ENCODE measurements at regions not wholly inside any gene's neighbourhood (a gene's known extent, or its start where the extent isn't known, plus 50 kb on each side); places are given as distances from the start of the nearest gene placed in this dataset.

DNA sequence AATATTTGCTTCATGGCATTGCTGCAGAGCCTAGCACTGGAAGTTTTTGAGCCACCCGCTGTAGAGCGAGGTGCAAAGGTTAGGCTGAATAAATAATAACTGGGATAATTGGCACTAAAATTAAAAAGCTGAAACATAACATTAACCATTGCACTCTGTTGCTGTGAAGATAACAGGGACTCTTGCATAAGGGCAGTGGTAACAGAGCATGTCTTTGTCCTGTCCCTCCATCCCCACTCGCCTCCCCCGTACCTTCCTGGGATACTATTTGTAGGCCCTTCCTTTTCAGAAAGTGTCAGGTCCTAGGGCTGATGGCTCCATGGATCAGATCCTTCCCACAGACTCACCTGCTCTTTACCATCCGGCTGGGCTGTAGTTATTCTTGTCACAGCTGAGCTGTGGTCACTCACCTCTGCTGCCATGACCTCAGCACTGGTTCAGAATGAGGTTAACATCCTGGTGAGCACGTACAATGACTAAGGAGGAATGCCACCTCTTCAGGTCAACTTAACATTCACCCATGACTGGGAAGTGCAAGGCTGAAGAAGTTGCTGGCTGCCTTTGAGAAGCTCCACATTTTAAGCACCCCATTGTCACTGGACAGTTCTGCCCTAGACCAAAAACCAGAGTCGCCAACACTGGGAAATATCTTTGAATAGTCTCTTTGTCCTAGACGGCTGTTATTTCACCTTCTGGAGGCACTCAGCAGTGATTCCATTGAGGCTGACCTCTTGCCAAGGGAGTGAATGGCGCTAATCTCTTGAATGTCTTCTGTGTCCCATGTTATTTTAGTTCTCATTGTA is 103.2 kb upstream of the KIRREL3 start:
- no peak for DNase-seq

DNA sequence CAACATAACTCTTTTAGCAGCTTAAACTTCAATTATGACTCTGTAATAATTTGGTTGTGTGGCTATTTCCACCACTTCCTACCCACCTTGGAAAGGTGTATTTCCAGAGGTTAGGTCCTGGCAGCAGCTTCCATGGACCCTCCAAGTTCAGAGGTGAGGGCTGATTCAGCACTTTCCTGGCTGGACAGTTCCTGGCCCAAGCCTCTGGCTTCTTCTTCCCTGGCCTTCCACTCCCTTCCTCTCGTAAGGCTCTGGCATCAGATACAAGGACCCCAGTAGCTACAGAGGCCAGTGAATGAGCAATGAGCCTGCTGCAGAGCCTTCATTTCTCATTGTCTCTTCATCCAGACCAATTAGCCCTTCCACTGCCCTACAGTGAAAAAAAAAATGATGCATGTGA is 98.1 kb upstream of the KIRREL3 start:
- no peak for DNase-seq

DNA sequence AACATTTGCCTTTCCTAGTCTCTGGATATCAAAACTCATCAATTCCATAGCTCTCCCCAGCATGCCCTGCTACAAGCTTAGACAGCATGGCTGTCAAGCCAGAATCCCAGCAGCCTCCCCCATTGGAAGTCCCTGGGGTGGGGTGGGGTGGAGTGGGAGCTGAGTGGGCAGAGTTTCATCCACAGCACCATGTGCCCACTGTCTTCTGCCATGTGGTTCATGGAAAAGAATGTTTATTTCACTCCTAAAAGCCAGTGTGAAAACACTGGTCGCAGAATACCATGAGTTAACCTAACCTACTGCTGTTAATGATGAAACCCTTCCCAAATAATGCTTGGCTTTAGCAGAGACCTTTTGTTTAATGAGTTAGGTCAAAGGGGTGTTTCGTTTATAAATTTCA is 80.2 kb upstream of the KIRREL3 start:
- no peak for DNase-seq

DNA sequence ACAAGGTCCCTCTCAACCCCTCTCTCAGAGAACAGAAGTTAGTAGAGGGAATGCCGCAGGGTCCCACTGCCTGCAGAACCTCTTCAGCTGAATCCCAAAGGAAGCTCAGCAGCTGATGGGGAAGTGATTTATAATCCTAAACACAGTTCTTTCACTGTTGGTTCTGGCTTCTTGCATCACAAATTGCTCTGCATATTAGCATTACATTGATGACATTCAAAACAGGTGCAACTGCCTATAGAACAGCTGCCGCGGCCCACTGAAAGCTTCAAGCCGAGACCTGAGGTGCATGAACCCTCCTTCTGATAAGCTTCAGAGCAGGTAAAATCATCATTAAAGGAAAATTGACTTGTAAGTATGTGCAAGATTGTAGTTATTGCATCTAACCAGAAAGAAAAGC is 75.2 kb upstream of the KIRREL3 start:
- no peak for DNase-seq

DNA sequence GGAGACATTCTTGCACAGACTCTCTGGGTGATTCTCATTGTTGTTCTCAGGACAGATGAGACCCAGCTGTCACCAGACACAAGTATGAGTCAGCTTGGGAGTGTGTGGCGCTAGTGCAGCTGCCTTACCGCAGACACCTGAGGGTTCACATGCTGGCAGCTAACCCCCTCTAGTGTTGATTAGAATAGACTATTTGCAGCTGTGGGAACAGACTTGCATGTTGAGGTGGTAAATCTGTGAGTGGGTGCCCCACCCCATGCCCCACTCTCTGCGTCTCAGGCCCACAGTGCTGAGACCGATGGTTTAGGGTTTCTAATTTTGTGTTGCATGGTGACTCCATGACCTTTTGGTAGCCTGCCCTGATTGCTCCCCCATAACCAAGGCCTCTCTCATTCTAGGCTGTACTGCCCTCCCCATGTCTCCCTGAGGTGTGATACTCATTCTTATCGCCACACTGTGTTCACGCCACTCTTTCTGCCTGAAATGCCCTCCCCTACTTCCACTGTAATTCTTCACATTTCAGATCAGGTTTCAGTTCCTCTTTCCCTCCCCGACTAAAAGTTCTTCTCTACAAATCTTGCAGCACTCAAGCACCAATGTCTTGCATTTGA is 73.7 kb upstream of the KIRREL3 start:
- DNase-seq, result peak in 2 of 3 donors; percentile 36 to 47

DNA sequence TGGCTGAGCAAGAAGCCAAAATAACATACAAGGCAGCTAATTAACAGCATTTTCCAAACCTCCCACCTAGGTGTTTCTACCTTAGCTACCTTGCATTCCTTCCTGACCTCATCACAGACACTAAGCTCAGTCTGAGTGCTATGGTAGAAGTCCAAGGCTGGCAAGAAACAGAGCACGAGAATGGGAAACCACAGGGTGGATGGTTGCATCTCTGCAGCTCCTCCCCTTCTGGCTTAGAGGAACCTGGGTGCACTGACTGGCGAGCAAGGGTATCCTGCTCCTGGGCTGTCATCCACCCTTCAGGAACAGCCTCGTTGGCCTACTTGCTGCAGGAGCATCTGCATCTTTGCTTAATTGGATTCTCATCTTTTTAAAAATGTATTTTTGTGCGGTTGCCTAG is 73.1 kb upstream of the KIRREL3 start:
- no peak for DNase-seq

DNA sequence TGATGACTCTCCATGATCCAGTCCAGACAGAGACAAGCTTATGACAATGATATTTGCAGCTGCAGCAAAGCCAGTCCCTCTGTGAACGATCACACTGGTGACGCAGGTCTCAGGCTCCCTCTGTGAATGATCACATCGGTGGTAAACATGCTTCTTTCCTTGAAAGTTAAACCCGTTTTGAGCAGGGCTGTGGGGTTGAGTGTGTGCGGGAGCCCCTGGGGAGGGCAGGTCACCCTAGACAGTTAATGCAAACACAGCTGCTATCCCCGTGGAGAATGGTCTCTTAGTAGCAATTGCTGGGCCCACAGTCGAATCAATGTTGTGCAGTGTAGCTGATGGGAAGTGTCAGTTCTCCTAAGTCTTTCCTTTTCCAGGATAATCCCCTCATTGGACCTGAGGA is 71.0 kb upstream of the KIRREL3 start:
- DNase-seq, result no peak

DNA sequence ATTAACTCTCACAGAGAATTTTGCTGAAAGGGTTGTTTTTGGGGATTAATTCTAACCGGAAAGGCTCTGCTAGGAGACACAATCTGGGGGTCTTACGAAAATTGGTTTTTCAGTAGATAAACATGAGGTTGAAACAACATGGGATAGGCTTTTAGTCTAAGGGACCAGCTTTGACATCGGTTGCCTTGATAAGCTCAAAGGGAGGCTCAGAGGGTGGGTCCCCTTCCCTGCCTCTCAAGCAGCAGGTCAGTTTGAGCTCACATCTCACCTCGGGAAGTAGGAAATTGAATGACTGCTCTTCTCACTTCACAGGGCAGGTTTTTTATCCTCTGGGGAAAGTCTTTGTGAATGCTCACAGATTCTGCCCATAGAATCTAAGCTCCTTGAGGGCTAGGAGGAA is 70.2 kb upstream of the KIRREL3 start:
- DNase-seq, result no peak

DNA sequence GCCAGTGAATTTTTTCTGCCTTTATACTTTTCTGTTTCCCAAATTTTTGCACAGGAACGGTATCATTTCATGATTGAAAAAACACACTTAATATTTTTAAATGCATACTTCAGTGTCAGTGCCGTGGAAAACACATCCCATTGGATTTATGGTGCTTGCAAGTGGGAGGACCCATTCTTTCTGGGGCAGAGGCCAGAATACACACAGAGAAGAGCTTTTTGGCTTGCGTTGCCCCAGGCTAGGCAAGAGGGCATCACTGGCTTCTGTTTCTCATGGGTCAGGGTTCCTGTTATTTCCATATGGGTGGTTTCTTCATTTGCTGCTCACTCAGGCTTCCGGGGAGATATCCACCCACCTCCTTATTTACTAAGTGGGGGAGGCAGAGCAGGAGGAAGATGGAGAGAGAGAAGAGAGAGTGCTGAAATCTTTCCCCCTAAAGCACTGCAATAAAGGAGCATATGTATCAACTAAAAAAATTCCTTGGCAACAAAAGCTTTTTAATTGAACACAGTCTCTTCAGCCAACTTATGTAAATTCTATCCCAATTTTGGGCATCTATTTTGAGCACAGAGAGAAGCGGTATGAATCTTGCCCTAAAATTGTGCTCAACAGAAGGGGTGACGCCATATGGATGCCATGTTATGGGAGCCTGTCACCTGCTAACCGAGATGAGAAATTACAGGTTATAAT is 66.0 kb upstream of the KIRREL3 start:
- peak in 1 of 3 donors; percentile 49 for DNase-seq

DNA sequence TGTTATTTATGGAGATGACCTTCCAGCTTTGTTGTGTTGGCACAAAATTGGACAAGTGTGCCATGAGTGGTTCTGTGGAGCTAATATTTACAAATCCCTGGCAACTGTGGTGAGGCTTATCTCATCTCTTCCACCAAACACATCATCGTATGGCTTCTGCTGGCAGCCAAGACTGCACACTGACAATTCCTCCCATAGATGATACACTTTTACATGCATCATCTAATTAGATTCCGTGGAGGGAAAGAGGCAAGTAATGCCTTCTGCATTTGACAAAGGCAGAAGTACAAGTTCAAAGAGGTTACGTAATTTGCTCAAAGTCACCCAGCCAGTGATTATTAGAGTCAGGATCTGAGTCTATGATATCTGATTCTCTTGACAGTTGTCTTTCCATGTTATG is 62.7 kb upstream of the KIRREL3 start:
- DNase-seq, result no peak

DNA sequence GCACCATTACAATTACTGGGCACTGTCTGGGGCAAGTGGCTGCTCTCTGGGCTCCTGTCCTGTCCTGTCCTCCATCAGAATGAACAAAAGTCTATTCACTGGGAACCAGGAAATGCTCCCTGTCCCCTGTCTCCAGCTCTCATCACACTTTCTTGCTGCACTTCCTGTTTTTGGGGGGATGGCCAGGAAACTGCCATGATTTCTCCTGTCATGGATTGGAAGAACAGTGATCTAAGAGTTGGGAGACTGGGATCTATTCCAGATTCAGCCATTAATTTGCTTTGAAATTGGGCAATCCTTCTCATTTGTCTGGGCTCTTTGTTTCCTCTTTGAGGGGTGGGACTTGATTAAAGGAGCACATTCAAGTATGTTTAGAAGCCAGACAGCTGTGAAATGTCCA is 61.4 kb upstream of the KIRREL3 start:
- no peak for DNase-seq

DNA sequence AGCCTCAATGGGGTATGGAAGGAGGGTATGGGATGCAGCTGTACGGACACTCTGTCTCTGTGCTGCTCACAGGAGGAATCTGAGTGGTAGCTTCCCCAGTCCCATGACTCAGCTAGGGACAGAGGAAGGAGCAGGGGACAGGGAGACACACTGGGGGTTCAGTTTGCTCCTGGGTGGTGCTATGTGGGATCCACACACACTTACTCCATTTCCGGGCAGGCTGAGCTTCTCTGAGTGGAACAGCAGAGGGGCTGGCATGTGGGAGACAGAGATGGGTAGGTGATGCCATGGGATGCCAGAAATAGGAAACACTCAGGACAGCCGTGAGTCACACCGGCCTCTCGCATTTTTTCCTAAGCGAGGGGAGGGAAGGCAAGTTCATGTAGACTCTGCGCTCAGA is 59.2 kb upstream of the KIRREL3 start:
- DNase-seq, result no peak

DNA sequence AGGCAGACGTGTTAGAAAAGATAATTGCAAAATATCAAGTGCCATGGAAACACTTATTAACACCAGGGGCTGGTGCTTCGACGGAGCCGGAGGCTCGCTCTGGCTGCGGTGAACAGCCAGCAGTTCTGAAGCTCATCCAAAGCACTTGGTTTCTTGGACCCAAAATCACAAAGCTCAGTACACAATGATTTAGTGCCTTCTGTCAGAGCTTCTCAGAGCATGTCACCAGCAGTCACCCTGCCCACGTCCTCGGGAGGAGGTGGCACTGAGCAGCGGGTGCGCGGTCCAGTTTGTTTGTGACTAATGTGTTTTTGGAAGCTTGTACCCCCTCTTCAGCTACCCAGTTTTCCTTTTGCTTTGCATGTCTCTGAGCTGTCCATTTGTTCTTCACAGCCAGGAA is 58.7 kb upstream of the KIRREL3 start:
- no peak for DNase-seq

DNA sequence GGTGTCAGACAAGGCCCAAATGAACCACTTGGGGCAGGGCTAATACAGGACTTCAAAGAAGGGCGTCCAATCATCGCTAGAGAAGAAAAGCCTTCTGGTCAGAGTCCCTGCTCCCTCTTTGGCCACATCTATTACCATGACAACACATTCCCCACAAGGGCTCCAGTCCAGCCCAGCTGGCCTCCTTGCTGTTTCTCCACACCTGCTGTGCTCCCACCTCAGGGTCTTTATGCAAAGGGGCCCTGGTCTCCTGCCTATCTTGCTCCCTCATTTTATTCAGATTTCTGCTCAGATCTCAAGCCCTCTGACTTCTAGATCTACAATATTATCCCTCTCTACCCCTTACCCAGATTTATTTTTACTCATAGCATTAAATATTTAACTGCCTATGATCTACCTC is 58.0 kb upstream of the KIRREL3 start:
- peak in 1 of 3 donors; percentile 11 for DNase-seq

DNA sequence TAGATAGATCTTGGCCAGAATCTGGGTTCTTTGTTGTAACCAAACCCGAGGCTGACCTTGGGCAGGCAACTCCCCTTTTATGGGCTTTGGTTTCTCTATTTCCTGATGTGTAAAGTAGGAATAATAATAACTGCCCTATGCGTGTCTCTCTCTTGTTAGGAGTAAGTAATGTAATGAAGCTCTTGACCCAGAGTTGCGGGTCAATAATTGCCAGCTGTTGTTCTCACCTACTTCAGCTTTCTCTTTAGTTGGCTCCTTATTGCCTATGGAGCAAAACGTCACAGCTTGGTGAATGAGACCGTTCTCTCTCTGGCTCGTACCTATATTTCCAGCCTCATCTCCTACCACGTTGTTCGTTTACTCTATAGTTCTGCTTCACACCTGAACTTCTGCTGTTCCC is 56.6 kb upstream of the KIRREL3 start:
- no peak for DNase-seq

DNA sequence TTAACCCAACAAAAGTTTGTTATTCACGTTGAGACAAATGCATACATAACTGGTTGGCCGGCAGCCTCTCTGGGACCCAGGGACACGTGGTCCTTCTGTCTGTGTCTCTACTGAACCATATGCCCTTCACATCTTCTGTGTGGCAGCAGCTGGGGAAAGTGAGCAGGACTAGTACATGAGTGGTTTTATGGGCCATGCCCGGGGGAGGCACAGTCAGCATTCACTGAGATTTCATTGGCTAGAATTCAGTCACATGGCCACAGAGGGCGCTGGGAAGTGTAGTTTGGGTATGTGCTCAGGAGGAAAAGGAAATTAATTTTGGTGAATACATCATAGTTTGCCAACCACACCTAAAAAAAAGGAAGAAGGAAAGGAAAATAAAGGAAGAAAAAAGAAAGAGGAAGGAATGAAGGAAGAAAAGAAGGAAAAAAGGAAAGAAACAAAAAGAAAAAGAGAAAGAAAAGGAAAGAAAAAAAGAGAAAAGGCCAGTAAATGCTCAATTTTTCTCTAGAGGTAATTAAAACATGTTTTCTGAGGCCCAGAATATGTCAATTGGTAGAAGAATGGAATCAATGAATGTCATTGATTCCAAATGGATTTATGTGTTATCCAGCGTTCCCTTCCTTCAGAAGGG is 55.9 kb upstream of the KIRREL3 start:
- DNase-seq, result no peak

DNA sequence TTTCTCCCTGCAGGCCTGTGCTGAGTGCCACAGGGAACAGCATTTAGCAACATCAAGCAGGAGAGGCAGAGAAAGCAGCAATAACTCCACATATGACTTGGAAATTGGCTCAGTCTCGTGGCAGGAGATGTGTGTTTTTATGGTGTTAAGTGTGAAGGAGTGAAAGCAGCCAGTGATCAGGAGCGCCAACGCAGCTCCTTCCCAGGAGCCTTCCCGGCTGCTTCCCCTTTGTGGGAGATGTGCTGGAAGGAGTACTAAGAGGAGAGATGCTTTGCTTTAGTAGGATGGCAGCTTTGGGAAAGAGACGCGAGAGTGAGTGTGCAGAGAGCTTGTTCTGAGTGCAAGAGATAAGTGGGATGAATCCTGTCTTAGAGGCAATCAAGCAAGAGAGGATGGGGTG is 54.7 kb upstream of the KIRREL3 start:
- DNase-seq, result peak in 1 of 3 donors; percentile 30

DNA sequence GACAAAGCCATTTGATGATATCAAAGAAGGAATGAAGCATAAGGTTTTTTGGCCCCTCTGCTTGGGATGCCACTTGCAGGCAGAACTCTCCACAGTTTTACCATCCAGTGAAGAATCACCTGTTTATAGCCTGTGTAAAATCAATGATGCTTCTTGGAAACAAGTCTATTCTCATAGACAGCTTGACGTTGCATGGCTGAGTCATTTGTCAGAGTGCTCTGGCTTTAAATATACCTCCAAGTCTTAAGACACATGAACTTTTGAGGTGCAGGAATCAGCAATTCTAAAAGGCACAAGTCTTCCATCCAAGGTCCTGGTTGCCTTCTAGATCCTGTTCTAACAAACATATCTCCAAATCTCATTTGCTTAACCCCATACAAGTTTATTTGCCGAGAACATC is 53.6 kb upstream of the KIRREL3 start:
- no peak for DNase-seq

DNA sequence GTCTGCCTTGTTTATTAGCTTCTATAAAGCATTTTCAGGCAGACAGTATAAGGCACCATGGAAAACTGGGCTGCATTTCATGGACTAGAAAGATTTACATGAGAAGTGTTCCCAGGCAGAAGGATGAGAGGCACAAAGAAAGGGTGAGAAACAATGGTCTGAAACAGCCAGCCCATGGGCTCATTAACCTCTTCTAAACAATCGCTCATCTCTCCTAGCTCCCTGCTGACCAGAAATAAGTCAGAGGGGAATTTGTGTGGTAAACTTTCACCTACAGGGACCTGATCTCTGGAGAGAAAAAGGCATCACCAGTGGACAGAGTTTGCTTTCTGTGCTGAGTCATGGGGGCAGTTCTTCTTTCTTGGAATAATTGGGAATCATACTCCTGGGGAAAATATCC is 51.8 kb upstream of the KIRREL3 start:
- no peak for DNase-seq

All from muscle of back (tissue), 3 donors.